ENCODE measurements at regions not wholly inside any gene's neighbourhood (a gene's known extent, or its start where the extent isn't known, plus 50 kb on each side); places are given as distances from the start of the nearest gene placed in this dataset.
"Not testable (repeated sequence)": the region's sequence is repeated elsewhere in the genome, so short reads cannot be mapped to it uniquely, and the experiment has no call there.

GRCh38 chr1:190943722-190944121, 466.1 kb upstream of the BRINP3 start:
- not testable (repeated sequence) for TF ChIP-seq CTCF (IDR thresholded peaks at IDR 0.05; ENCODE audit: poor library complexity); EZH2phosphoT487 (IDR thresholded peaks at IDR 0.05; ENCODE audit: low read depth, severe bottlenecking, unreplicated experiment); EZH2 (IDR thresholded peaks at IDR 0.05; ENCODE audit: borderline replicate concordance)
